SK-N-SH (cell line): ENCODE measurements at regions not wholly inside any gene's neighbourhood (a gene's known extent, or its start where the extent isn't known, plus 50 kb on each side); places are given as distances from the start of the nearest gene placed in this dataset.

Source experiments
- CTCF ChIA-PET: fragments of 300-600, 350-600 bp; formaldehyde crosslinking; extraction: SDS; loops from one replicate; lab custom pipeline; 2021; lab: Yijun Ruan, JAX
- POLR2A ChIA-PET: fragments of 350-600 bp; sonication (Branson Sonifier 250); formaldehyde crosslinking; extraction: SDS; loops from one replicate; lab custom pipeline; 2020; ENCODE audit warnings: antibody characterized with exemption, inconsistent platforms; lab: Yijun Ruan, JAX
- DNase-seq: peaks from one replicate; pipeline ENCODE4 v3.0.0; 2012
- H2AFZ ChIP-seq: fragments of 200-600 bp; sonication (generic); 2 replicates; pipeline ENCODE4 v1.8.1; 2016; ENCODE audit warnings: antibody characterized with exemption, mild to moderate bottlenecking, low read depth
- H3F3A ChIP-seq: fragments of 200-600 bp; sonication (generic); replicated peaks from 2 replicates; pipeline ENCODE3; 2016; ENCODE audit warnings: antibody characterized with exemption, mild to moderate bottlenecking; ENCODE audit not compliant: insufficient read depth
- H3K27ac ChIP-seq, 2 experiments: fragments of 200-500 bp in 1 of 2; fragments of 200-600 bp in 1 of 2; sonication (Bioruptor generic) in 1 of 2; sonication (generic), shearing (Covaris generic) in 1 of 2; 2 replicates each; pipeline versions ENCODE4 v1.5.1 to v1.6.1; 2014 to 2016; ENCODE audit warnings: low read depth in 2 of 2, inconsistent platforms in 1 of 2, low read length in 1 of 2, mild to moderate bottlenecking in 1 of 2, mixed read lengths in 1 of 2
- H3K27me3 ChIP-seq: fragments of 200-600 bp; sonication (generic), shearing (Covaris generic); 2 replicates; pipeline ENCODE4 v1.6.1; 2016; ENCODE audit warnings: mixed run types; ENCODE audit not compliant: insufficient read depth
- H3K36me3 ChIP-seq, 2 experiments: fragments of 200-500 bp in 1 of 2; fragments of 200-600 bp in 1 of 2; sonication (Bioruptor generic) in 1 of 2; sonication (generic) in 1 of 2; replicated peaks in 1 of 2; 2 replicates each; pipeline versions ENCODE3 to v1.5.1; 2014 to 2016; ENCODE audit warnings: low read length in 1 of 2, mild to moderate bottlenecking in 1 of 2; ENCODE audit not compliant: insufficient read depth in 2 of 2, control insufficient read depth in 1 of 2
- H3K4me1 ChIP-seq, 2 experiments: fragments of 200-500 bp in 1 of 2; fragments of 200-600 bp in 1 of 2; sonication (Bioruptor generic) in 1 of 2; sonication (generic), shearing (Covaris generic) in 1 of 2; 2 replicates each; pipeline versions ENCODE4 v1.5.1 to v1.6.1; 2014 to 2016; ENCODE audit warnings: low read depth in 1 of 2, low read length in 1 of 2, mixed run types in 1 of 2; ENCODE audit not compliant: insufficient read depth in 2 of 2, control insufficient read depth in 1 of 2
- H3K4me2 ChIP-seq: fragments of 200-600 bp; sonication (generic), shearing (Covaris generic); 2 replicates; pipeline ENCODE4 v1.6.1; 2017; ENCODE audit warnings: mixed run types
- H3K4me3 ChIP-seq, 2 experiments: fragments of 200-500 bp in 1 of 2; fragments of 200-600 bp in 1 of 2; sonication (Bioruptor generic) in 1 of 2; sonication (generic), shearing (Covaris generic) in 1 of 2; 2 replicates each; pipeline versions ENCODE4 v1.5.1 to v1.8.1; 2014 to 2016; ENCODE audit warnings: low read depth in 2 of 2, inconsistent platforms in 1 of 2, low read length in 1 of 2, mild to moderate bottlenecking in 1 of 2, mixed read lengths in 1 of 2, moderate library complexity in 1 of 2
- H3K79me2 ChIP-seq: fragments of 200-600 bp; sonication (generic); 2 replicates; pipeline ENCODE4 v1.8.1; 2017; ENCODE audit warnings: mild to moderate bottlenecking; ENCODE audit not compliant: insufficient read depth
- H3K9ac ChIP-seq: fragments of 200-600 bp; sonication (generic); 2 replicates; pipeline ENCODE4 v1.6.1; 2017; ENCODE audit warnings: mixed run types
- H3K9me2 ChIP-seq: fragments of 200-600 bp; sonication (generic); 2 replicates; pipeline ENCODE4 v1.6.1; 2017; ENCODE audit warnings: mixed run types
- H3K9me3 ChIP-seq: fragments of 200-600 bp; sonication (generic); 2 replicates; pipeline ENCODE4 v1.6.1; 2017; ENCODE audit warnings: mixed run types, mild to moderate bottlenecking, moderate library complexity
- H4K20me1 ChIP-seq: fragments of 200-600 bp; sonication (generic); 2 replicates; pipeline ENCODE4 v1.6.1; 2017; ENCODE audit warnings: mild to moderate bottlenecking, mixed run types; ENCODE audit not compliant: insufficient read depth
- CHD2 ChIP-seq: fragments of 150-350 bp; IDR thresholded peaks from 2 replicates; pipeline ENCODE4 v1.6.1; 2018; ENCODE audit warnings: low read length; ENCODE audit not compliant: partially characterized antibody
- ELF1 ChIP-seq: IDR thresholded peaks from 2 replicates; pipeline ENCODE4 v1.4.0; 2012
- FOSL2 ChIP-seq: IDR thresholded peaks from 2 replicates; pipeline ENCODE4 v1.4.0; 2012; ENCODE audit warnings: low read depth, mild to moderate bottlenecking, moderate library complexity, borderline replicate concordance
- FOXM1 ChIP-seq: IDR thresholded peaks from 2 replicates; pipeline ENCODE4 v1.4.0; 2012; ENCODE audit warnings: low read depth, mild to moderate bottlenecking
- JUND ChIP-seq: IDR thresholded peaks from 2 replicates; pipeline ENCODE4 v1.4.0; 2012
- MXI1 ChIP-seq: IDR thresholded peaks from 2 replicates; pipeline ENCODE4 v1.6.1; 2012; ENCODE audit warnings: mild to moderate bottlenecking, low read depth, low read length, improper control_type of control experiment
- NRF1 ChIP-seq: IDR thresholded peaks from 2 replicates; pipeline ENCODE4 v1.6.1; 2012; ENCODE audit warnings: low read depth, mild to moderate bottlenecking, low read length
- RFX5 ChIP-seq: IDR thresholded peaks from 2 replicates; pipeline ENCODE4 v1.6.1; 2012; ENCODE audit warnings: mild to moderate bottlenecking, improper control_type of control experiment, low read length
- RXRA ChIP-seq: IDR thresholded peaks from 2 replicates; pipeline ENCODE4 v1.4.0; 2012; ENCODE audit warnings: low read depth, mild to moderate bottlenecking, borderline replicate concordance
- SIN3A ChIP-seq: IDR thresholded peaks from 2 replicates; pipeline ENCODE4 v1.6.1; 2012; ENCODE audit warnings: low read depth, mild to moderate bottlenecking, low read length, moderate library complexity, borderline replicate concordance
- TEAD4 ChIP-seq: IDR thresholded peaks from 2 replicates; pipeline ENCODE4 v1.4.0; 2012; ENCODE audit warnings: mild to moderate bottlenecking, borderline replicate concordance; ENCODE audit not compliant: insufficient read depth
- YY1 ChIP-seq: IDR thresholded peaks from 2 replicates; pipeline ENCODE4 v1.4.0; 2012; ENCODE audit warnings: low read depth, mild to moderate bottlenecking
- WGBS: methylation state at CpG from one replicate; pipeline ENCODE4 v1.1.6; 2017; ENCODE audit warnings: low lambda C conversion rate; 5-methylcytosine and 5-hydroxymethylcytosine counted together
- TF ChIP-seq, protein P1 (sequence below): fragments of 200-600 bp; sonication (generic); IDR thresholded peaks from 2 replicates; pipeline ENCODE4 v1.6.1; 2017; ENCODE audit warnings: antibody characterized with exemption, mild to moderate bottlenecking, moderate library complexity
- TF ChIP-seq, protein P2 (sequence below): IDR thresholded peaks from 2 replicates; pipeline ENCODE4 v1.4.0; 2012; ENCODE audit warnings: low read depth, borderline replicate concordance
- TF ChIP-seq, protein P3 (sequence below): fragments of 150-350 bp; IDR thresholded peaks from 2 replicates; pipeline ENCODE4 v1.6.1; 2017; ENCODE audit warnings: antibody characterized with exemption, low read length, low read depth, borderline replicate concordance
- TF ChIP-seq, protein P4 (sequence below): IDR thresholded peaks from 2 replicates; pipeline ENCODE4 v1.6.1; 2012; ENCODE audit warnings: mild to moderate bottlenecking, low read depth, low read length, moderate library complexity

DNA sequence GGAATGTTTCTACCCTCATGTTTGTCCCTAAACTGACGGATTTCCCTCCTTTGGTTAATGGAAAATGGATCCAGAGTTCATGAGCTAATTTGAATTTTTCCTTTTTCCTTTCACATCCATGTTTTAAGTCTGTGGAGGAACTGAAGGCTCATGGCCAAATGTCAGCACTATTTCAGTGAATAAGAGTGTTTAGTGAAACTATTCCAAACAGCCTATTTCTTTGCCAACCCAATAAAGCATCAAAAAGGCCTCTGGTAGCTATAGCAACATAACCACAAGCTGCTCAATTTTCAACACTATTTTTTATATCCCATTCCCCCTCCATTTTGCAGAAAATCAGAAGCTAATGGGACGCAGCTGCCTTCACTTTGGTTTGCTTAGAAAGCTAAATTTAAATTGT lies 1454.1 kb downstream of the GATA3 start:
- DNase-seq: no peak
- Histone ChIP-seq H2AFZ (no peak overlapping the region), H3K9ac (no peak overlapping the region), H3K9me3 (no peaks in the 10 kb centered on the region), H4K20me1 (no peaks in the 10 kb centered on the region), H3K4me1 (no peaks in the 10 kb centered on the region), H3K4me2 (no peak overlapping the region), H3K9me2 (no peaks in the 10 kb centered on the region), H3F3A (no peaks in the 10 kb centered on the region), H3K79me2 (no peaks in the 10 kb centered on the region), H3K27ac (no peak overlapping the region), H3K27me3 (no peaks in the 10 kb centered on the region), H3K36me3 (no peaks in the 10 kb centered on the region), H3K4me3 (no peak overlapping the region)
- WGBS: 6% methylated on average over 2 of the region's 2 CpGs
- ChIA-PET CTCF (no interaction called here), POLR2A (no interaction called here)
- TF ChIP-seq ELF1 (no peak), CHD2 (no peak), FOXM1 (no peak)
- TF ChIP-seq, protein P1, sequence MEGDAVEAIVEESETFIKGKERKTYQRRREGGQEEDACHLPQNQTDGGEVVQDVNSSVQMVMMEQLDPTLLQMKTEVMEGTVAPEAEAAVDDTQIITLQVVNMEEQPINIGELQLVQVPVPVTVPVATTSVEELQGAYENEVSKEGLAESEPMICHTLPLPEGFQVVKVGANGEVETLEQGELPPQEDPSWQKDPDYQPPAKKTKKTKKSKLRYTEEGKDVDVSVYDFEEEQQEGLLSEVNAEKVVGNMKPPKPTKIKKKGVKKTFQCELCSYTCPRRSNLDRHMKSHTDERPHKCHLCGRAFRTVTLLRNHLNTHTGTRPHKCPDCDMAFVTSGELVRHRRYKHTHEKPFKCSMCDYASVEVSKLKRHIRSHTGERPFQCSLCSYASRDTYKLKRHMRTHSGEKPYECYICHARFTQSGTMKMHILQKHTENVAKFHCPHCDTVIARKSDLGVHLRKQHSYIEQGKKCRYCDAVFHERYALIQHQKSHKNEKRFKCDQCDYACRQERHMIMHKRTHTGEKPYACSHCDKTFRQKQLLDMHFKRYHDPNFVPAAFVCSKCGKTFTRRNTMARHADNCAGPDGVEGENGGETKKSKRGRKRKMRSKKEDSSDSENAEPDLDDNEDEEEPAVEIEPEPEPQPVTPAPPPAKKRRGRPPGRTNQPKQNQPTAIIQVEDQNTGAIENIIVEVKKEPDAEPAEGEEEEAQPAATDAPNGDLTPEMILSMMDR: no peak

DNA sequence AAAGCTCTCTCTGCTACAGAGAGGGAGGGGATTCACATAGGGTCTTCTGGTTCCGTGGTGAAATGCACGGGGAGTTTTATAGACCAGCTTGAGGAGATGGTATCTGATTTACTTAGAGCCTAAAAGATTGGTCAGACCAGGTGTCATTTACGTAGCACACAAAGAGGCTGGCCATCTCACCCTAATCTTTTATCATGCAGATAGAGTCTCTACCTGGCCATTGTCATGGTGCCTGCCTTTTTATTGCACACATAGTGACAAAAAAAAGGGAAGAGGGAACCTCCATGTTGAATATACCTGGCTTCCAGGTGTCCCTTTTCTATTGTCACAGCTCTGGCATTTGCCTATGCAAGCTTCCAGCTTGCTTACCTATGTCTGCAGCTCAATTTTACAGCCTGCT lies 1456.1 kb downstream of the GATA3 start:
- ChIA-PET POLR2A (no interaction called here), CTCF (interaction anchor here (0.7 kb wide), 1 partner anchor 10 kb away, joined by 3 read pairs; no protein-coding TSS in a partner anchor)
- TF ChIP-seq NRF1: no peak
- no peak for TF ChIP-seq ELF1
- no peak for TF ChIP-seq YY1
- no peak for TF ChIP-seq FOXM1
- no peak for TF ChIP-seq SIN3A
- TF ChIP-seq MXI1: no peak
- TF ChIP-seq, protein P1: no peak
- TF ChIP-seq, protein P2, sequence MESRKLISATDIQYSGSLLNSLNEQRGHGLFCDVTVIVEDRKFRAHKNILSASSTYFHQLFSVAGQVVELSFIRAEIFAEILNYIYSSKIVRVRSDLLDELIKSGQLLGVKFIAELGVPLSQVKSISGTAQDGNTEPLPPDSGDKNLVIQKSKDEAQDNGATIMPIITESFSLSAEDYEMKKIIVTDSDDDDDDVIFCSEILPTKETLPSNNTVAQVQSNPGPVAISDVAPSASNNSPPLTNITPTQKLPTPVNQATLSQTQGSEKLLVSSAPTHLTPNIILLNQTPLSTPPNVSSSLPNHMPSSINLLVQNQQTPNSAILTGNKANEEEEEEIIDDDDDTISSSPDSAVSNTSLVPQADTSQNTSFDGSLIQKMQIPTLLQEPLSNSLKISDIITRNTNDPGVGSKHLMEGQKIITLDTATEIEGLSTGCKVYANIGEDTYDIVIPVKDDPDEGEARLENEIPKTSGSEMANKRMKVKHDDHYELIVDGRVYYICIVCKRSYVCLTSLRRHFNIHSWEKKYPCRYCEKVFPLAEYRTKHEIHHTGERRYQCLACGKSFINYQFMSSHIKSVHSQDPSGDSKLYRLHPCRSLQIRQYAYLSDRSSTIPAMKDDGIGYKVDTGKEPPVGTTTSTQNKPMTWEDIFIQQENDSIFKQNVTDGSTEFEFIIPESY: no peak
- TF ChIP-seq, protein P3, sequence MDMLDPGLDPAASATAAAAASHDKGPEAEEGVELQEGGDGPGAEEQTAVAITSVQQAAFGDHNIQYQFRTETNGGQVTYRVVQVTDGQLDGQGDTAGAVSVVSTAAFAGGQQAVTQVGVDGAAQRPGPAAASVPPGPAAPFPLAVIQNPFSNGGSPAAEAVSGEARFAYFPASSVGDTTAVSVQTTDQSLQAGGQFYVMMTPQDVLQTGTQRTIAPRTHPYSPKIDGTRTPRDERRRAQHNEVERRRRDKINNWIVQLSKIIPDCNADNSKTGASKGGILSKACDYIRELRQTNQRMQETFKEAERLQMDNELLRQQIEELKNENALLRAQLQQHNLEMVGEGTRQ: no peak
- TF ChIP-seq TEAD4: no peak
- no peak for TF ChIP-seq RXRA
- TF ChIP-seq JUND: no peak
- no peak for TF ChIP-seq FOSL2
- TF ChIP-seq, protein P4, sequence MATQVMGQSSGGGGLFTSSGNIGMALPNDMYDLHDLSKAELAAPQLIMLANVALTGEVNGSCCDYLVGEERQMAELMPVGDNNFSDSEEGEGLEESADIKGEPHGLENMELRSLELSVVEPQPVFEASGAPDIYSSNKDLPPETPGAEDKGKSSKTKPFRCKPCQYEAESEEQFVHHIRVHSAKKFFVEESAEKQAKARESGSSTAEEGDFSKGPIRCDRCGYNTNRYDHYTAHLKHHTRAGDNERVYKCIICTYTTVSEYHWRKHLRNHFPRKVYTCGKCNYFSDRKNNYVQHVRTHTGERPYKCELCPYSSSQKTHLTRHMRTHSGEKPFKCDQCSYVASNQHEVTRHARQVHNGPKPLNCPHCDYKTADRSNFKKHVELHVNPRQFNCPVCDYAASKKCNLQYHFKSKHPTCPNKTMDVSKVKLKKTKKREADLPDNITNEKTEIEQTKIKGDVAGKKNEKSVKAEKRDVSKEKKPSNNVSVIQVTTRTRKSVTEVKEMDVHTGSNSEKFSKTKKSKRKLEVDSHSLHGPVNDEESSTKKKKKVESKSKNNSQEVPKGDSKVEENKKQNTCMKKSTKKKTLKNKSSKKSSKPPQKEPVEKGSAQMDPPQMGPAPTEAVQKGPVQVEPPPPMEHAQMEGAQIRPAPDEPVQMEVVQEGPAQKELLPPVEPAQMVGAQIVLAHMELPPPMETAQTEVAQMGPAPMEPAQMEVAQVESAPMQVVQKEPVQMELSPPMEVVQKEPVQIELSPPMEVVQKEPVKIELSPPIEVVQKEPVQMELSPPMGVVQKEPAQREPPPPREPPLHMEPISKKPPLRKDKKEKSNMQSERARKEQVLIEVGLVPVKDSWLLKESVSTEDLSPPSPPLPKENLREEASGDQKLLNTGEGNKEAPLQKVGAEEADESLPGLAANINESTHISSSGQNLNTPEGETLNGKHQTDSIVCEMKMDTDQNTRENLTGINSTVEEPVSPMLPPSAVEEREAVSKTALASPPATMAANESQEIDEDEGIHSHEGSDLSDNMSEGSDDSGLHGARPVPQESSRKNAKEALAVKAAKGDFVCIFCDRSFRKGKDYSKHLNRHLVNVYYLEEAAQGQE: no peak
- TF ChIP-seq RFX5: no peak
- Histone ChIP-seq H3F3A (no peaks in the 10 kb centered on the region), H3K4me1 (no peaks in the 10 kb centered on the region), H3K9me2 (no peaks in the 10 kb centered on the region), H3K27me3 (no peaks in the 10 kb centered on the region), H3K9ac (no peak overlapping the region), H3K9me3 (no peaks in the 10 kb centered on the region), H4K20me1 (no peaks in the 10 kb centered on the region), H3K4me2 (no peak overlapping the region), H3K79me2 (no peaks in the 10 kb centered on the region), H3K27ac (no peak overlapping the region), H2AFZ (no peak overlapping the region), H3K36me3 (no peaks in the 10 kb centered on the region), H3K4me3 (no peak overlapping the region)
- no peak for DNase-seq
- 4% methylated on average over 3 of the region's 3 CpGs for WGBS
